Activated T-helper 2 cell treated with anti-CD3 and anti-CD28 coated beads, Interferon-gamma antibody, Interleukin-2, Interleukin-4, amounts not matched to agents 10 μg/mL and 5 μg/mL and 100 μg/mL, durations not matched to agents 14 hours and 24 hours and 36 hours (primary cell): ENCODE measurements at regions not wholly inside any gene's neighbourhood (a gene's known extent, or its start where the extent isn't known, plus 50 kb on each side); places are given as distances from the start of the nearest gene placed in this dataset.

Experiments used
- DNase-seq: peaks from one replicate; pipeline ENCODE4 v3.0.0; 2021; ENCODE audit warnings: low spot score
- H3K27ac Mint-ChIP-seq: one replicate; pipeline ENCODE4 v1.8.0; 2021; ENCODE audit warnings: mixed read lengths
- H3K27me3 Mint-ChIP-seq: one replicate; pipeline ENCODE4 v1.8.0; 2021; ENCODE audit warnings: low read depth, mixed read lengths
- H3K36me3 Mint-ChIP-seq: one replicate; pipeline ENCODE4 v1.8.0; 2021; ENCODE audit warnings: low read depth, mixed read lengths
- H3K4me1 Mint-ChIP-seq: one replicate; pipeline ENCODE4 v1.8.0; 2021; ENCODE audit warnings: low read depth, mixed read lengths
- H3K4me3 Mint-ChIP-seq: one replicate; pipeline ENCODE4 v1.8.0; 2021; ENCODE audit warnings: low read depth, mild to moderate bottlenecking, moderate library complexity, mixed read lengths
- H3K9me3 Mint-ChIP-seq: one replicate; pipeline ENCODE4 v1.8.0; 2021; ENCODE audit warnings: mixed read lengths
- intact Hi-C: fragments of 100-400 bp; cut with micrococcal nuclease; formaldehyde crosslinking; loops from one replicate; pipeline ENCODE4 v1.15.1; 2023

DNA sequence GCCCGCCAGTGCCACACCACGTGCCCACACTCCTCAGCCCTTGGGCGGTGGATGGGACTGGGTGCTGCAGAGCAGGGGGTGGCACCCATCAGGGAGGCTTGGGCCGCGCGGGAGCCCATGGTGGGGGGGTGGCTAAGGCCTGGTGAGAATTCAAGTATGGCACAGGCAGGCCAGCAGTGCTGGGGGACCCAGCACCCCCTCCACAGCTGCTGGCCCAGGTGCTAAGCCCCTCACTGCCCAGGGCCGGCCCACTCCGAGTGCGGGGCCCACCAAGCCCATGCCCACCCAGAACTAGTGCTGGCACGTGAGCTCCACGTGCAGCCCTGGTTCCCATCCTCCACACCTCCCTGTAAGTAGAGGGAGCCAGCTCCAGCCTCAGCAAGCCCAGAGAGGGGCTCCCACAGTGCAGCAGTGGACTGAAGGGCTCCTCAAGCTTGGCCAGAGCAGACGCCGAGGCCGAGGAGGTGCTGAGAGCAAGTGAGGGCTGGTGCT, 1091.1 kb upstream of the GJE1 start:
- Mint-ChIP-seq H3K27ac (no peak overlapping the region), H3K4me1 (no peaks in the 10 kb centered on the region), H3K36me3 (no peaks in the 10 kb centered on the region), H3K4me3 (no peak overlapping the region), H3K27me3 (no peaks in the 10 kb centered on the region), H3K9me3 (peaks cover 3% of the 10 kb centered on the region)
- intact Hi-C loops: no loop called here
- no peak for DNase-seq

DNA sequence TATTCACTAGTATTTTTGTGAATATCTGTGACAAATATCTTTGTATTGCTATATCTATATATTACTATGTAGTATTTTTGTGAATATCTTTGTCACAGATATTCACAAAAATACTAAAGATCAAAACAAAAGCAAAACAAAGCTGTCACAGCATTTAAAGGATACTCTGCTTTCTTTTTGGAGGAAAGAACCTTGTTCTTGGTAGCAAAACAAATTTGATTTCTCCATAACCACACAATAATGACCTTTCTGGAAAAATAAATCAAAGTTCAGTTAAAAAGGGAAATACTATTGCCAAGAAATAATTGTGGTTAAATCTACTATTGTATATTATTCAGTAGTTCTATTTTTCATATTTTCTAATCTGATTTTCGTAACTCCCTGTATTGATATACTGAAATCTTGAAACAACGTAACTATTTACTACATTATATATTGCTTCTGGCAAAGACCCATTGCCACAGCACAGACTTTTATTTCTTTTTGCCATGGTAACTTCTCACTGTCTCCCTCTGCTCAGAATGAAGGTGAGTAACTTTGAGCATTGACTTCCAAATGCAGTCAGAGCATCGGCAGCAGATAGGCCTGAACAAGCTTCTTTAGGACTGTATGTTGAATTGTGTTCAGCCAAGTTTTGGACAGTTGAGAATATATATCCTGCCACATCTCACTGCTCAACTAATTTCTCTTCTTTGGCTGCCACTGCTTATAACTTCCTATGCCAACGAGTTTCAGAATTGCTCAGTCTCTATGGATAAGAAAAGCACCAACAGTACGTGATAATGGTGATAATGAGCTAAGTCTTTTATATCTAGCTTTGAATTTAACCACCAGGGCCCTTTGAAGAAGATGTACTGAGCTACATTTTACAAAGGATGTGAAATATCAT, 1097.2 kb upstream of the GJE1 start:
- no peak overlapping the region for H3K4me3 Mint-ChIP-seq
- H3K4me1 Mint-ChIP-seq: no peaks in the 10 kb centered on the region
- no peak for DNase-seq
- H3K27me3 Mint-ChIP-seq: no peaks in the 10 kb centered on the region
- H3K36me3 Mint-ChIP-seq: no peaks in the 10 kb centered on the region
- no peaks in the 10 kb centered on the region for H3K9me3 Mint-ChIP-seq
- no peak overlapping the region for H3K27ac Mint-ChIP-seq
- intact Hi-C loops: no loop called here

DNA sequence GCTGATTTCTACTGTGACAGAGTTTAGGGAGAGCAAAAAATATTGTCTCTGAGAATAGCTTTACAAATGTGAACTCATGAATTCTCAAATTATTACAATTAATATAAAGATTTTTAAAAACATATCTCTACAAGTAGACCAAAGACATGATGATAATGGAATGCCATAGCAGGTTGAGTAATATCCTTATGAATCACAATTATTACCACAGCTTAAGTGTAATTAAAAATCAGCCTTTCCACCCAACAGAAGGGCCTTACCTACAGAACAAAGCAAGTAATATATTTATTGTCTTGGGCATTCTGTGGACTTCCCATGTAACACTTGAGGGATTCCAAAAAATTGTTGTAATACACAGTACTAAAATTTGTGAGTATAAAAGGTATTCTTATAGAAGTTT, 1099.6 kb upstream of the GJE1 start:
- no peak overlapping the region for H3K4me3 Mint-ChIP-seq
- H3K9me3 Mint-ChIP-seq: no peaks in the 10 kb centered on the region
- no peak overlapping the region for H3K27ac Mint-ChIP-seq
- DNase-seq: no peak
- no peaks in the 10 kb centered on the region for H3K4me1 Mint-ChIP-seq
- H3K27me3 Mint-ChIP-seq: no peaks in the 10 kb centered on the region
- intact Hi-C loops: no loop called here
- no peaks in the 10 kb centered on the region for H3K36me3 Mint-ChIP-seq

DNA sequence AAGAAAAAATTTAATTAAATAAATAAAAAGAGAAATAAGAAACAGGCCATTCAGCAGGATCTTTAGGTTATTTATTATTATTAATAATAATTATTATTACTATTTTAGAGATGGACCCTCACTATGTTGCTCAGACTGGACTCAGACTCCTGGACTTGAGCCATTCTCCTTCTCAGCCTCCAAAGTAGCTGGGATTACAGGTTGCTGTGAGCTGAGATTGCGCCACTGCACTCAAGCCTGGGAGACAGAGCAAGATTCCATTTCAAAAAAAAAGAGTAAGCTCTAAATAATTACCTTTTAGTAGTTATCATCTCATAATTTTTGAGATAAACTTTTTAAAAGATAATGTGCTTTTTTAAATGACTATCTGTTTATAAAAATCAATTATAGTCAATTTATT, 1102.8 kb upstream of the GJE1 start:
- no peaks in the 10 kb centered on the region for H3K4me1 Mint-ChIP-seq
- intact Hi-C loops: no loop called here
- no peaks in the 10 kb centered on the region for H3K9me3 Mint-ChIP-seq
- no peaks in the 10 kb centered on the region for H3K36me3 Mint-ChIP-seq
- no peaks in the 10 kb centered on the region for H3K27me3 Mint-ChIP-seq
- no peak for DNase-seq
- no peak overlapping the region for H3K4me3 Mint-ChIP-seq
- no peak overlapping the region for H3K27ac Mint-ChIP-seq

DNA sequence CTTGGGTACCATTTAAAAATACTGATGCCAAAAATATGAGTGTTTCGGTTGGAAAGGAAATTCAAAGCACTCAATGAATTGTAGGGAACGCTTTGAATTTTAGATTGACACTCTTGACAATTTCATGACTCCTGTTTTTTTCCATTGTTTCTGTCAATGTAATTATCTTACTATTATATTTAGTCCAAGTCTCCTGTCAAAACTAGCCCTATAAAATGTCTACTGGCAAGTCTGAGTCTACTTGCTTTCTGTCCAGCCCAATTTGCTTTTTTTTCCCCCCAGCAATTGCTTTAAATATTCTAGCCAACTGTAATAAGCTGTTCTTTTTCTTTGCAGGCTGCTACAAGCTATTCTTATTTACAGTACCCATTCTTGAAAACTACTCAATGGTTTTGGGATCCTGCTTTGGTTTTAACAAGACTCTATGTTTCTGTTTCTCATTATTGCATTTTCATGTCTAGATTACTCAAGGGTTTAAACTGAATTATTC, 1103.9 kb upstream of the GJE1 start:
- no peak overlapping the region for H3K27ac Mint-ChIP-seq
- no peak overlapping the region for H3K4me3 Mint-ChIP-seq
- no peaks in the 10 kb centered on the region for H3K4me1 Mint-ChIP-seq
- H3K9me3 Mint-ChIP-seq: no peaks in the 10 kb centered on the region
- no peaks in the 10 kb centered on the region for H3K36me3 Mint-ChIP-seq
- intact Hi-C loops: no loop called here
- no peaks in the 10 kb centered on the region for H3K27me3 Mint-ChIP-seq
- DNase-seq: no peak

DNA sequence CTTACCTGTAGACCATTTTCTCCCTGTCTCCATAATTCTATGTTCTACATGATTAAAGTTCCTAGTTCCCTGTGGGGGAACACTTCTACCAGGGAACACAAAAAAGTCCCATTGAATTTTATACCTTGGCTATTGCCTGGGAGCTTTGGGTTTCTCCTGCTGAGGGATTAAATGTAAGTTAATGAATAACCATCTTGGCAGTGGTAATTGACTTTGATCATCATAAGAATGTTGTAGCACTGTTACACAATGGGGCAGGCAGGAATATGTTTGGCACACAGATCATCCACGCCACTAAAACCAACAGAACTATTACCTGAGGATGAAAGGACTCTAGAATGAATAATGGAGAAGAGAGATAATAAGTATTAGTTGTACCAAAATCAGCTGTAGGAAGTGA, 1106.2 kb upstream of the GJE1 start:
- no peak overlapping the region for H3K4me3 Mint-ChIP-seq
- no peaks in the 10 kb centered on the region for H3K9me3 Mint-ChIP-seq
- no peaks in the 10 kb centered on the region for H3K4me1 Mint-ChIP-seq
- intact Hi-C loops: no loop called here
- no peaks in the 10 kb centered on the region for H3K27me3 Mint-ChIP-seq
- H3K27ac Mint-ChIP-seq: no peak overlapping the region
- no peak for DNase-seq
- no peaks in the 10 kb centered on the region for H3K36me3 Mint-ChIP-seq

DNA sequence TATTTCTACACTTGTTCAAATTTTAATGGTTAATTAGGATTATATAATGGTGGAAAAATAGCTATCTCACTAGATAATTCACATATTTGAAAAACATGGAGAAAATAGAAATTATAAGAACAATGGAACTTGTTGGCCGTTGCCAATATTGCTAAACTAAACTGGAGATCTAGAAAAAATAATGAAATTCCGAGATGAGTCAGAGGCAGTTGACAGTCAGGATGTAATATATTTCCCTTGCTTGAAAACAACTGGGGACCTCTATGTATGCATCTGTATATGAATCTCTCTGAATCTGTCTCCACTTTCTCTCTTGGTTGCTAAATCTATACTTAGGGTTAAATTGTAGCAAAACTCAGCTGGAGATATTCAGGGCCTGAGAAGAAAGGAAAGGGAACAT, 1108.2 kb upstream of the GJE1 start:
- no peak overlapping the region for H3K4me3 Mint-ChIP-seq
- intact Hi-C loops: no loop called here
- no peaks in the 10 kb centered on the region for H3K36me3 Mint-ChIP-seq
- H3K27ac Mint-ChIP-seq: no peak overlapping the region
- DNase-seq: no peak
- H3K27me3 Mint-ChIP-seq: no peaks in the 10 kb centered on the region
- no peaks in the 10 kb centered on the region for H3K4me1 Mint-ChIP-seq
- H3K9me3 Mint-ChIP-seq: no peaks in the 10 kb centered on the region

DNA sequence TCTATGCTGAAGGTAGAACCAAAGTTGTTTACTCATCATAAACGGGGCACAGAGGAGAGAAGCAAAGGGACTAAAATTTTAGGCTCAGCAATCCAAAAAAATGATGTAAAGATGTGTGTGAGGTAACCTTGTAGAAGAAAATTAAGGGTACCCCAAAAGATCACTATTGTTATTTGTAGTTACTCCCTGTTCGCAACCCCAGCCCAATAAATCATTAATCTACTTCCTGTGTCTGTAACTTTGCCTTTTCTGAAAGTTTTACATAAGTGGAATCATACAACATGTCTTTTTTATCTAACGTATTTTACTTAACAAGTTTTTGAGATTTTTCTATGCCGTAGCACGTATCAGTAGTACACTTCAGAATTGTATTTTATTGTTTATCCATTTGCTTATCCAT, 1114.8 kb upstream of the GJE1 start:
- intact Hi-C loops: no loop called here
- Mint-ChIP-seq H3K27ac (no peak overlapping the region), H3K36me3 (no peaks in the 10 kb centered on the region), H3K4me3 (no peak overlapping the region), H3K4me1 (no peaks in the 10 kb centered on the region), H3K9me3 (no peaks in the 10 kb centered on the region), H3K27me3 (no peaks in the 10 kb centered on the region)
- no peak for DNase-seq

DNA sequence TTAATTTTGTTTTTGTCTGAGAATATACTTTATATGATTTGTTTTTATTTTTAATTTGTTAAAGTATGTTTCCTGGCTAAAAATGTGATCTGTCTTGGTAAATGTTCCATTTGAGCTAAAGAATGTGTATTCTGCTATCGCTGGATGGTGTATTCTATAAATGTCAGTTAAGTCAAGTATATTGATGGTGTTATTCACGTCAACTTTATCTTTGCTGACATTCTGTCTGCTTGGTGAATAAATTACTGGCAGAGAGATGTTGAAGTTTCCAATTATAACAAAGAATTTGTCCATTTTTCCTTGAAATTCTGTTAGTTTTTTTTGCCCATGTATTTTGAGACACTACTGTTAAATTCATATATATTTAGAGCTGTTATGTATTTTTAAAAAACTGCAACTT, 1131.8 kb upstream of the GJE1 start:
- H3K4me1 Mint-ChIP-seq: no peaks in the 10 kb centered on the region
- no peaks in the 10 kb centered on the region for H3K36me3 Mint-ChIP-seq
- no peaks in the 10 kb centered on the region for H3K9me3 Mint-ChIP-seq
- no peak overlapping the region for H3K27ac Mint-ChIP-seq
- no peaks in the 10 kb centered on the region for H3K27me3 Mint-ChIP-seq
- intact Hi-C loops: no loop called here
- no peak for DNase-seq
- H3K4me3 Mint-ChIP-seq: no peak overlapping the region

DNA sequence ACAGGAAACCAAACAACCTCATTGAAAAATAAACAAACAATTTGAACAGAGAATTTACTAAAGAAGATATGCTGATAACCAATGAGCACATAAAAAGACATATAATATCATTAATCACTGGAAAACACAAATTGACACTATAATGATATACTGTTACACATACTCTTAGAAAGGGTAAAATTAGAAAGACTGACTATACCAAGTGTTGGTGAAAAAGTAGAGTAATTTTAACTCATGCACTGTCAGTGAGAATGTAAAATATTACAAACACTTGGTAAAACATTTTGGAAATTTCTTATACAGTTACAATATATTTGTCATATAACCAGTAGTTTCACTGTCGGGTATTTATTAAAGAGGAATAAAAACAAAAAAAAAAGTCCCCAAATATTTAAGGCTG, 1139.2 kb upstream of the GJE1 start:
- intact Hi-C loops: no loop called here
- no peaks in the 10 kb centered on the region for H3K27me3 Mint-ChIP-seq

DNA sequence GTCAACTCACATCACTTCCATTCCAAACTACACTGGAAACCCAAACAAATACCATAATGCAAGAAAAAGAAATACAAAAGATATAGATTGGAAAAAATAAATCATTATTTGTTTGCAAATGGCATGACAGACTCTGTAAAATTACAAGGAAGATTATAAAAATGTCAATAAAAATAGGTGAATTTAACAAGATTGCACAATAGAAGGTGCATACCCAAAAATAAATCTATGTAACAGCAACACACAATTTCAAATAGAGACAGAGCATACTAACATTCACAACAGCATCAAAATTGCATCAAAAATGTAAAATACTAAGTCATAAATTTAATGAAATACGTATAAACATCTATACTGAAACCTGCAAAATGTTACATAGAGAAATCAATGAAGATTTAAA, 1140.0 kb upstream of the GJE1 start:
- Mint-ChIP-seq H3K27ac (no peak overlapping the region), H3K4me3 (no peak overlapping the region)
- intact Hi-C loops: no loop called here

More for the DNA sequence above, 1139.2 kb upstream of the GJE1 start:
- Mint-ChIP-seq H3K27ac (no peak overlapping the region), H3K36me3 (no peaks in the 10 kb centered on the region), H3K4me3 (no peak overlapping the region), H3K4me1 (no peaks in the 10 kb centered on the region), H3K9me3 (no peaks in the 10 kb centered on the region)
- no peak for DNase-seq

DNA sequence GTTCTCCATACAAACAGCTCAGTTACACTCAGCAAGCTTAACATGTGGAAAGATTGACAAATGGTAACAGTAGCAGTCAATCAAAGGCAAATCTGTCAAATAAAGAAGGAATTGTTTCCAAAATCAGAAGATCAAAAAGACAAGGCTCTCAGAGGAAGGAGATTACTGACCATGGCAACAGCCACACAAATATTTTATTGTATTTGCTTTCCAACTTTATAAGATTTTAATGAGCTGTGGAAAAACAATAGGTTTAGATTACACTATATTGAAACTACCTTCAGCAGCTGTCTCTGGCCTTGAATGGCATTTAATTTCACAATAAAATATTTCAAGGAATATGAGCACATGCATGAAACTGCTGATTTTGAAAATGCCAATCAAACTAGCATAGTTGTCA, 1143.9 kb upstream of the GJE1 start:
- Mint-ChIP-seq H3K4me3 (no peak overlapping the region), H3K27ac (no peak overlapping the region), H3K27me3 (no peaks in the 10 kb centered on the region), H3K9me3 (no peaks in the 10 kb centered on the region), H3K4me1 (no peaks in the 10 kb centered on the region), H3K36me3 (no peaks in the 10 kb centered on the region)
- DNase-seq: no peak
- intact Hi-C loops: no loop called here

More for the DNA sequence above, 1140.0 kb upstream of the GJE1 start:
- no peaks in the 10 kb centered on the region for H3K36me3 Mint-ChIP-seq
- H3K9me3 Mint-ChIP-seq: no peaks in the 10 kb centered on the region
- DNase-seq: no peak
- H3K27me3 Mint-ChIP-seq: no peaks in the 10 kb centered on the region
- no peaks in the 10 kb centered on the region for H3K4me1 Mint-ChIP-seq

DNA sequence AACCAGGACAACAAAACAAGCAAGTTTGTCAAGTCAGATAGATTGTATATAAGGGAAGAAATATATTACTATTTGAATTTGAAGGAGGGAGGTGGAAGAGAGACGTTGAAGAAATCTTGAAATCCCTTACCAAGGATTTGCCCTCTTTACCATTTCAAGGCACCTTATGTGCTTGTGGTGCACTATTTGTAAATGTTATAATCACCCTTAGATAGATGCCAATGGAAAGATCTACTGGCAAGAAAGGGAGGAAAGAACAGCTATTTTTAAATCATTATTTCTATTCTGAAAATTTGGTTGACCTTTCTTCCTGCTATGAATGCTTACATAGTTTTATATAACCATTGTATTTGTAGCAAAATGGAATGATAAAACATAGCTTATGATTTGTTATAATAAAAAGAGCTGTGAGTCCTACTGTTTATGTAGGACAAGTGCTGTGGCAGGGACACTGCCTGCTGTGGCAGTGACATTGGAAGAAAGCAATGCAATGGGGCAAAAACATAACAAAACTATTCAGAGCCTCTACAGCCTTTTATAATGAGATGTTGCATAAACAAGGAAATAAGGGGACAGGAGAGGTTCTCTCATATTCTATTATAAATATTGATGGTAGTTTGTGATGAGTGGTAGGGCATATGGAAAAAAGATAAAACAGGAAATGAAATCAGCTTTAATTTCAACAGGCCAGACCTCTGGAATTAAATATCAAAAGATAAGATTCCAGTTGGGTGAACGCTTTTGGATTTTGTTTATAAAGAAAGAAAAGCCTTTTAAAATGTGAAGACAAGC, 1145.2 kb upstream of the GJE1 start:
- Mint-ChIP-seq H3K27ac (no peak overlapping the region), H3K9me3 (no peaks in the 10 kb centered on the region), H3K4me3 (no peak overlapping the region), H3K4me1 (no peaks in the 10 kb centered on the region), H3K27me3 (no peaks in the 10 kb centered on the region), H3K36me3 (no peaks in the 10 kb centered on the region)
- DNase-seq: no peak
- intact Hi-C loops: no loop called here
